Stomach (tissue), 8 donors: ENCODE measurements at regions not wholly inside any gene's neighbourhood (a gene's known extent, or its start where the extent isn't known, plus 50 kb on each side); places are given as distances from the start of the nearest gene placed in this dataset.

ENCODE experiments used
- DNase-seq, 2 donors: peaks; one replicate each; pipeline versions ENCODE4 v3.0.0 to v3.0.0-alpha.2; 2013 to 2019
- H3K27ac ChIP-seq, 5 donors: fragments of 200-600 bp in 4 of 5; sonication (generic) in 4 of 5; one replicate each; pipeline ENCODE4 v1.5.1; 2013 to 2019; ENCODE audit warnings: mild to moderate bottlenecking in 1 of 5, moderate library complexity in 1 of 5
- H3K27me3 ChIP-seq, 3 donors: fragments of 200-600 bp; sonication (generic); one replicate each; pipeline ENCODE4 v1.5.1; 2017 to 2019; ENCODE audit warnings: mixed run types in 1 of 3
- H3K36me3 ChIP-seq, 4 donors: fragments of 200-600 bp; sonication (generic); 1 replicate in 3 of 4; 2 replicates in 1 of 4; pipeline ENCODE4 v1.5.1; 2016 to 2019
- H3K4me1 ChIP-seq, 4 donors: fragments of 200-600 bp; sonication (generic); one replicate each; pipeline ENCODE4 v1.5.1; 2016 to 2019
- H3K4me3 ChIP-seq, 4 donors: fragments of 200-600 bp; sonication (generic) in 3 of 4; one replicate each; pipeline ENCODE4 v1.5.1; 2016 to 2019; ENCODE audit warnings: mild to moderate bottlenecking in 1 of 4
- H3K9me3 ChIP-seq, 4 donors: fragments of 200-600 bp; sonication (generic); one replicate each; pipeline ENCODE4 v1.5.1; 2016 to 2019
- EP300 ChIP-seq: sonication (generic); formaldehyde crosslinking; IDR thresholded peaks from one replicate; pipeline ENCODE4 v1.6.1; 2017; ENCODE audit warnings: antibody characterized with exemption
- POLR2A ChIP-seq, 4 donors: fragments of 450-650 bp; IDR thresholded peaks; one replicate each; pipeline ENCODE4 v1.6.1; 2016; ENCODE audit warnings: antibody characterized with exemption in 4 of 4, control low read depth in 2 of 4, mild to moderate bottlenecking in 1 of 4, moderate library complexity in 1 of 4
- POLR2AphosphoS5 ChIP-seq, 3 donors: sonication (generic); formaldehyde crosslinking; IDR thresholded peaks; one replicate each; pipeline ENCODE4 v1.6.1; 2016; ENCODE audit warnings: antibody characterized with exemption in 3 of 3
- WGBS, 5 donors: extraction: QIAGEN DNeasy Blood & Tissue Kit in 3 of 5; methylation state at CpG; one replicate each; pipeline versions ENCODE4 v1.1.5 to v1.1.7; 2013 to 2018; 5-methylcytosine and 5-hydroxymethylcytosine counted together
- intact Hi-C: fragments of 100-400 bp; cut with DNase I; formaldehyde crosslinking; loops from one replicate; pipeline ENCODE4 v1.15.1; 2023; ENCODE audit warnings: low total_unique reads
- TF ChIP-seq, protein P1 (sequence below), 7 experiments: fragments of 450-650 bp in 4 of 7; fragments of 200-600 bp in 3 of 7; sonication (generic) in 3 of 7; IDR thresholded peaks; one replicate each; pipeline ENCODE4 v1.5.1; 2016 to 2019; ENCODE audit warnings: antibody characterized with exemption in 7 of 7, control low read depth in 2 of 7, mild to moderate bottlenecking in 1 of 7
- donor health status: healthy with polysubstance abuse.
- donor health status: Bipolar disorder and iron deficiency.
- donor health status: healthy.

DNA sequence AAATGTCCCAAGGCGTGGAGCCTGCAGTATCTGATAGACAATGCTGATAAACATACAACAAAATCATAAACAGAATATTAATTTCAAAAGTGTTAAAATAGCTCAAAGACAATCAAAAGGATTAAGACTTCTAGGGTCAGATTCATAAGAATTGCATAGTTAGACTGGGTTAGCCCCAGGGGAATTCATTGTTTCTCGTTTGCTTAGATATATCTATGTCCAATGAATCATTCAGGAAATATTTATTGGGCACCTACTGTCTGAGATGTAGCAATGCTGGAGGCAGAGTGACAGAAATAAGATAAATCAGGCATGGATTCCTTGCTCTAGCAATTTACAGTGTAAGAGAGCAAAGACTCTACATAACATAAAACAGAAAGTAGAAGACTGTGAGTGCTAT, 124.4 kb upstream of the PRL start:
- Histone ChIP-seq H3K4me3 (no peak overlapping the region), H3K27ac (no peak overlapping the region), H3K9me3 (peaks cover 0 to 29% (median 9%) of the 10 kb centered on the region in 4 donors), H3K36me3 (no peaks in the 10 kb centered on the region), H3K27me3 (no peaks in the 10 kb centered on the region), H3K4me1 (no peaks in the 10 kb centered on the region)
- WGBS, 5 donors: 81 to 91% (median 83%) methylated on average over 2 of the region's 2 CpGs
- no peak for TF ChIP-seq POLR2AphosphoS5 (IDR thresholded peaks at IDR 0.05)
- TF ChIP-seq EP300: no peak
- TF ChIP-seq, protein P1, sequence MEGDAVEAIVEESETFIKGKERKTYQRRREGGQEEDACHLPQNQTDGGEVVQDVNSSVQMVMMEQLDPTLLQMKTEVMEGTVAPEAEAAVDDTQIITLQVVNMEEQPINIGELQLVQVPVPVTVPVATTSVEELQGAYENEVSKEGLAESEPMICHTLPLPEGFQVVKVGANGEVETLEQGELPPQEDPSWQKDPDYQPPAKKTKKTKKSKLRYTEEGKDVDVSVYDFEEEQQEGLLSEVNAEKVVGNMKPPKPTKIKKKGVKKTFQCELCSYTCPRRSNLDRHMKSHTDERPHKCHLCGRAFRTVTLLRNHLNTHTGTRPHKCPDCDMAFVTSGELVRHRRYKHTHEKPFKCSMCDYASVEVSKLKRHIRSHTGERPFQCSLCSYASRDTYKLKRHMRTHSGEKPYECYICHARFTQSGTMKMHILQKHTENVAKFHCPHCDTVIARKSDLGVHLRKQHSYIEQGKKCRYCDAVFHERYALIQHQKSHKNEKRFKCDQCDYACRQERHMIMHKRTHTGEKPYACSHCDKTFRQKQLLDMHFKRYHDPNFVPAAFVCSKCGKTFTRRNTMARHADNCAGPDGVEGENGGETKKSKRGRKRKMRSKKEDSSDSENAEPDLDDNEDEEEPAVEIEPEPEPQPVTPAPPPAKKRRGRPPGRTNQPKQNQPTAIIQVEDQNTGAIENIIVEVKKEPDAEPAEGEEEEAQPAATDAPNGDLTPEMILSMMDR (IDR thresholded peaks at IDR 0.05): no peak
- TF ChIP-seq POLR2A (IDR thresholded peaks at IDR 0.05): no peak
- no peak for DNase-seq
- intact Hi-C loops: no loop called here

DNA sequence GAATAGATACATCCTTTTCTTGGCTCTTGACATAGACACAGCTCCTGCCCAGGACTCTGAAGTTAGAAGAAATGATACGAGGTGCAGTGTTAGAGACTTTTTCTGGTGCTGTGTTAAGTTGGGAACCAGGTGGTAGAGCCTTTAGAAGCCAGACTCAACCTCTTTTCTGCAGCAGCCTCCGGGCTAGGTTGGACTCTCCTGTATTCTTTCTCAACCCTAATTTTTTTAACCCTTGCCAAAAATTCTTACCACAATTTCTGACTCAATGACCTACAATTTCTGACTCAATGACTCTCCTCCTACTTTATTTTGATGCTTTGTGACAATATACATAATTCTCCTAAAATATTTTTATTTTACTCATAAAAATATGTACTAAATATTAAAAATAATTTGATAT, 127.4 kb upstream of the PRL start:
- Histone ChIP-seq H3K27me3 (no peaks in the 10 kb centered on the region), H3K4me1 (no peaks in the 10 kb centered on the region), H3K4me3 (no peak overlapping the region), H3K9me3 (peaks cover 0 to 12% (median 3%) of the 10 kb centered on the region in 4 donors), H3K27ac (no peak overlapping the region), H3K36me3 (no peaks in the 10 kb centered on the region)
- DNase-seq: no peak
- WGBS, 5 donors: 72 to 92% (median 84%) methylated on average over 2 of the region's 2 CpGs
- intact Hi-C loops: no loop called here
- TF ChIP-seq, protein P1 (IDR thresholded peaks at IDR 0.05): no peak
- TF ChIP-seq EP300: no peak
- no peak for TF ChIP-seq POLR2AphosphoS5 (IDR thresholded peaks at IDR 0.05)
- TF ChIP-seq POLR2A (IDR thresholded peaks at IDR 0.05): no peak

DNA sequence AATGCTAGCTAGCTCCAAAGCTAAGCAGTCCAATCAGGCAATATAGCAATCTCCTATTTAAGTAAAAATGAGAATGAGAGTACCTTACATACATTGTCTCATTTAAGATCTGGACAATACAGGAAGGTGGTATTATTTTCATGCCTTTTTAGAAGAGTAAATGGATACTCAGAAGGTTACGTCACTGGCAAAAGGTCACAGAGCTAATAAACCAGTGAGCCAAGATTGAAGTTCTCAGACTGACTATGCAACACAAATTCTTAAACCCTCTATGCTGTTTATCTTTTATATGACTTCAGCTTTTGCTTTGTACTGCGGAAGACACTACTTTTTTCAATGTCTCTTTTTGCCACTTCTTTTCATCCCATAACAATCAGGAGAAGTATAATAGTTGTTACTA, 135.2 kb upstream of the PRL start:
- Histone ChIP-seq H3K4me1 (no peaks in the 10 kb centered on the region), H3K36me3 (no peaks in the 10 kb centered on the region), H3K27me3 (no peaks in the 10 kb centered on the region), H3K4me3 (no peak overlapping the region), H3K9me3 (no peaks in the 10 kb centered on the region), H3K27ac (no peak overlapping the region)
- intact Hi-C loops: no loop called here
- WGBS, 5 donors: 90 to 96% (median 94%) methylated on average over 2 of the region's 2 CpGs
- no peak for DNase-seq
- TF ChIP-seq POLR2AphosphoS5 (IDR thresholded peaks at IDR 0.05) (no peak), POLR2A (IDR thresholded peaks at IDR 0.05) (no peak), EP300 (no peak)
- TF ChIP-seq, protein P1 (IDR thresholded peaks at IDR 0.05): no peak

DNA sequence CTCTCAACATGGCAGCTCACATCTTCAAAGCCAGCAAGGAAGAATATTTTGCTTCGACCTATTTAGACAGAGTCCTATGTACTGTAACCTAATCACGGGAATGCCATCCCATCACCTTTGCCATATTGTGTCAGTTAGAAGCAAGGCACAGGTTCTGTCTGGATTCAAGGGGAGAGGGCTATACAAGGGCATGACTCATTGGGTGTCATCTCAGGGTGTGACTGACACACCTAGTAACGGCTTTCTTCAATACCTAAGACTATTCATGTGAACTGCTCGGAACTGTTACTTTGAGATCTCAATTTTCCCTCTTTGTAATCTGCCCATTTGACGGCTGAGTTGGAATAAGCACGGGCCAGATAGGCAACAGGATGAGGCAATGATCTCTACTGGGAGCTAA, 135.6 kb upstream of the HDGFL1 start:
- intact Hi-C loops: no loop called here
- 75 to 95% (median 92%) methylated on average over 6 of the region's 6 CpGs for WGBS, 5 donors
- H3K27me3 ChIP-seq: no peaks in the 10 kb centered on the region

DNA sequence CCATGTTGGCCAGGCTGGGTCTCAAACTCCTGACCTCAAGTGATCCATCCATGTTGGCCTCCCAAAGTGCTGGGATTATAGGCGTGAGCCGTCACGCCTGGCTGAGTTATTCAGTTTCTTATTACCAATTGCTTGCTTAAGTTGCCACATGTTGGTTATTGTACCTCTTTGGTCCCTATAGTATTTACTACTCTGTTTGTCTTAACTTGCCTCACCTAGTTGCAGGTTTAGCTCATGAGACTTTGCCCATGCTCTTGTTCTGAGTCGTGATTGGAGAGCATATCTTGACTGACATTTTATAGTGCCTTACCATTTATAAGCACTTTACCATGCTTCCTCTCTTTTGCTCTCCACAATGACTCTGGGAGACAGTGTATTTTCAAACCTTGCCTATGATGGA, 134.2 kb upstream of the HDGFL1 start:
- H3K27ac ChIP-seq: no peak overlapping the region
- H3K4me1 ChIP-seq: no peaks in the 10 kb centered on the region
- no peak for DNase-seq
- no peaks in the 10 kb centered on the region for H3K36me3 ChIP-seq
- TF ChIP-seq POLR2AphosphoS5 (IDR thresholded peaks at IDR 0.05) (no peak), EP300 (no peak), POLR2A (IDR thresholded peaks at IDR 0.05) (no peak)
- TF ChIP-seq, protein P1 (IDR thresholded peaks at IDR 0.05): no peak
- WGBS, 5 donors: 82 to 94% (median 89%) methylated on average over 4 of the region's 4 CpGs
- no peaks in the 10 kb centered on the region for H3K27me3 ChIP-seq
- no peak overlapping the region for H3K4me3 ChIP-seq
- H3K9me3 ChIP-seq: no peaks in the 10 kb centered on the region
- intact Hi-C loops: no loop called here

More for the DNA sequence above, 135.6 kb upstream of the HDGFL1 start:
- no peak overlapping the region for H3K4me3 ChIP-seq
- TF ChIP-seq EP300: no peak
- no peak for TF ChIP-seq POLR2A (IDR thresholded peaks at IDR 0.05)
- no peak for TF ChIP-seq POLR2AphosphoS5 (IDR thresholded peaks at IDR 0.05)
- no peak for DNase-seq
- H3K9me3 ChIP-seq: no peaks in the 10 kb centered on the region
- no peaks in the 10 kb centered on the region for H3K36me3 ChIP-seq
- no peaks in the 10 kb centered on the region for H3K4me1 ChIP-seq
- H3K27ac ChIP-seq: no peak overlapping the region
